ENCODE measurements at regions not wholly inside any gene's neighbourhood (a gene's known extent, or its start where the extent isn't known, plus 50 kb on each side); places are given as distances from the start of the nearest gene placed in this dataset.

DNA sequence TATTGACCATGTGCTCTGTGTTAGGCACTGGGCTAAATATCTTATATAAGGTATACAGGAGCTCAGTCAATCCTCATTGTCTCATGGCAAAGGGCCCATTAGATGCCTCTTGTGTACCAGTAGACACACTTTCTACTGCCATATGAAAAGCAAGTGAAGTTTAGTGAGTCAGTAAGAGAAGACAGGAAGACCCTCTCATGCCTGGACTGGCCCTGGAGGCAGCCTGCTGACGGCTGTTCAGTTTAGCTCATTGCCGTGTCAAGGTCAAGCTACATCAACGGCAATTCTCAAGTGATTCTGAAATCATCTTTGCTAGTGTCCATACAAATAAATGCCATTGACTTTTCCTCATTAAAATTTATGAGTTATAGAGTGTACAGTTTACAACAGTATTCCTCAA lies 237.9 kb downstream of the IRX1 start:
- TF ChIP-seq, protein P1, sequence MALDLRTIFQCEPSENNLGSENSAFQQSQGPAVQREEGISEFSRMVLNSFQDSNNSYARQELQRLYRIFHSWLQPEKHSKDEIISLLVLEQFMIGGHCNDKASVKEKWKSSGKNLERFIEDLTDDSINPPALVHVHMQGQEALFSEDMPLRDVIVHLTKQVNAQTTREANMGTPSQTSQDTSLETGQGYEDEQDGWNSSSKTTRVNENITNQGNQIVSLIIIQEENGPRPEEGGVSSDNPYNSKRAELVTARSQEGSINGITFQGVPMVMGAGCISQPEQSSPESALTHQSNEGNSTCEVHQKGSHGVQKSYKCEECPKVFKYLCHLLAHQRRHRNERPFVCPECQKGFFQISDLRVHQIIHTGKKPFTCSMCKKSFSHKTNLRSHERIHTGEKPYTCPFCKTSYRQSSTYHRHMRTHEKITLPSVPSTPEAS (tag by site-specific recombination; IDR thresholded peaks at IDR 0.05): no peak
- TF ChIP-seq ZNF239 (tag by site-specific recombination; IDR thresholded peaks at IDR 0.05) (no peak), ZNF184 (tag by site-specific recombination; IDR thresholded peaks at IDR 0.05) (no peak), ZNF302 (tag by site-specific recombination; IDR thresholded peaks at IDR 0.05; ENCODE audit: low read depth) (no peak), ZNF157 (tag by site-specific recombination; IDR thresholded peaks at IDR 0.05) (no peak), ZNF670 (tag by site-specific recombination; IDR thresholded peaks at IDR 0.05; ENCODE audit: low read depth) (no peak), ZNF324 (tag by site-specific recombination; IDR thresholded peaks at IDR 0.05) (no peak), OVOL3 (tag by site-specific recombination; IDR thresholded peaks at IDR 0.05) (no peak), ZNF785 (tag by site-specific recombination; IDR thresholded peaks at IDR 0.05) (no peak), ZBTB1 (tag by site-specific recombination; IDR thresholded peaks at IDR 0.05) (no peak), ZNF114 (tag by site-specific recombination; IDR thresholded peaks at IDR 0.05) (no peak), ZNF140 (tag by site-specific recombination; IDR thresholded peaks at IDR 0.05) (no peak), GLIS1 (tag by site-specific recombination; IDR thresholded peaks at IDR 0.05) (no peak), ZNF701 (tag by site-specific recombination; IDR thresholded peaks at IDR 0.05) (no peak), ZNF138 (tag by site-specific recombination; IDR thresholded peaks at IDR 0.05; ENCODE audit: borderline replicate concordance) (no peak), ZNF664 (tag by site-specific recombination; IDR thresholded peaks at IDR 0.05) (no peak)
- TF ChIP-seq, protein P2, sequence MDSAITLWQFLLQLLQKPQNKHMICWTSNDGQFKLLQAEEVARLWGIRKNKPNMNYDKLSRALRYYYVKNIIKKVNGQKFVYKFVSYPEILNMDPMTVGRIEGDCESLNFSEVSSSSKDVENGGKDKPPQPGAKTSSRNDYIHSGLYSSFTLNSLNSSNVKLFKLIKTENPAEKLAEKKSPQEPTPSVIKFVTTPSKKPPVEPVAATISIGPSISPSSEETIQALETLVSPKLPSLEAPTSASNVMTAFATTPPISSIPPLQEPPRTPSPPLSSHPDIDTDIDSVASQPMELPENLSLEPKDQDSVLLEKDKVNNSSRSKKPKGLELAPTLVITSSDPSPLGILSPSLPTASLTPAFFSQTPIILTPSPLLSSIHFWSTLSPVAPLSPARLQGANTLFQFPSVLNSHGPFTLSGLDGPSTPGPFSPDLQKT (IDR thresholded peaks at IDR 0.05; ENCODE audit: borderline replicate concordance, low read depth, low read length): no peak
- TF ChIP-seq, protein P3, sequence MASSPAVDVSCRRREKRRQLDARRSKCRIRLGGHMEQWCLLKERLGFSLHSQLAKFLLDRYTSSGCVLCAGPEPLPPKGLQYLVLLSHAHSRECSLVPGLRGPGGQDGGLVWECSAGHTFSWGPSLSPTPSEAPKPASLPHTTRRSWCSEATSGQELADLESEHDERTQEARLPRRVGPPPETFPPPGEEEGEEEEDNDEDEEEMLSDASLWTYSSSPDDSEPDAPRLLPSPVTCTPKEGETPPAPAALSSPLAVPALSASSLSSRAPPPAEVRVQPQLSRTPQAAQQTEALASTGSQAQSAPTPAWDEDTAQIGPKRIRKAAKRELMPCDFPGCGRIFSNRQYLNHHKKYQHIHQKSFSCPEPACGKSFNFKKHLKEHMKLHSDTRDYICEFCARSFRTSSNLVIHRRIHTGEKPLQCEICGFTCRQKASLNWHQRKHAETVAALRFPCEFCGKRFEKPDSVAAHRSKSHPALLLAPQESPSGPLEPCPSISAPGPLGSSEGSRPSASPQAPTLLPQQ (tag by site-specific recombination; IDR thresholded peaks at IDR 0.05): no peak
- TF ChIP-seq, protein P4, sequence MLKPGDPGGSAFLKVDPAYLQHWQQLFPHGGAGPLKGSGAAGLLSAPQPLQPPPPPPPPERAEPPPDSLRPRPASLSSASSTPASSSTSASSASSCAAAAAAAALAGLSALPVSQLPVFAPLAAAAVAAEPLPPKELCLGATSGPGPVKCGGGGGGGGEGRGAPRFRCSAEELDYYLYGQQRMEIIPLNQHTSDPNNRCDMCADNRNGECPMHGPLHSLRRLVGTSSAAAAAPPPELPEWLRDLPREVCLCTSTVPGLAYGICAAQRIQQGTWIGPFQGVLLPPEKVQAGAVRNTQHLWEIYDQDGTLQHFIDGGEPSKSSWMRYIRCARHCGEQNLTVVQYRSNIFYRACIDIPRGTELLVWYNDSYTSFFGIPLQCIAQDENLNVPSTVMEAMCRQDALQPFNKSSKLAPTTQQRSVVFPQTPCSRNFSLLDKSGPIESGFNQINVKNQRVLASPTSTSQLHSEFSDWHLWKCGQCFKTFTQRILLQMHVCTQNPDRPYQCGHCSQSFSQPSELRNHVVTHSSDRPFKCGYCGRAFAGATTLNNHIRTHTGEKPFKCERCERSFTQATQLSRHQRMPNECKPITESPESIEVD (tag by site-specific recombination; IDR thresholded peaks at IDR 0.05): no peak
- no peak overlapping the region for H3K4me3 ChIP-seq (ENCODE audit: low read depth, low read length)
- no peaks in the 10 kb centered on the region for H3K4me1 ChIP-seq (ENCODE audit: control insufficient read depth, insufficient read depth, low read length)
- H3K27ac ChIP-seq (ENCODE audit: extremely low read depth, low read depth, low read length): no peak overlapping the region
- POLR2A ChIA-PET: no interaction called here
- no peaks in the 10 kb centered on the region for H3K9me3 ChIP-seq (ENCODE audit: control insufficient read depth, insufficient read depth, low read depth, low read length)
- CTCF ChIA-PET: no interaction called here
- H3K36me3 ChIP-seq (ENCODE audit: control insufficient read depth in 2 of 2, insufficient read depth in 1 of 2, low read length in 2 of 2): no peaks in the 10 kb centered on the region

DNA sequence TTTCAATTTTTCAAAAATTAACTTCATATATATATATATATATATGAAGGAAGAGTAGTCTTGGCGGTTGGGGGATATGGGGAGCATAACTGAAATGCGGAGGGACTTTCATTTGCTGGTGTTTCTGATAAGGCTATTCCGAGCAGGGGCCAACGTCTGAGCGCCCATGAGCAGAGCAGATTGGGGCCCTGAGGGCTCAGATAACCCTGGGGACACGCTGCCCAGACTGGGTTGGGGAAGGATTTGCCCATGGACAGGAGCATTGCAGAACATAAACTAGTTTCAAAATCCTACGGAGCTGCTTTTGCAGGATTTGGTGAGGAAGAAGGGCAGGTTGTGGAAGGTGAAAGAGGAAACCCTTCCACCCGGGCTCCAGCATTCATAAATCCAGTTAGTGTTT lies 240.2 kb downstream of the IRX1 start:
- H3K4me3 ChIP-seq (ENCODE audit: low read depth, low read length): no peak overlapping the region
- H3K4me1 ChIP-seq (ENCODE audit: control insufficient read depth, insufficient read depth, low read length): no peaks in the 10 kb centered on the region
- H3K9me3 ChIP-seq (ENCODE audit: control insufficient read depth, insufficient read depth, low read depth, low read length): no peaks in the 10 kb centered on the region
- POLR2A ChIA-PET: no interaction called here
- H3K27ac ChIP-seq (ENCODE audit: extremely low read depth, low read depth, low read length): no peak overlapping the region
- H3K36me3 ChIP-seq (ENCODE audit: control insufficient read depth in 2 of 2, insufficient read depth in 1 of 2, low read length in 2 of 2): no peaks in the 10 kb centered on the region
- CTCF ChIA-PET: interaction anchor here (0.7 kb wide), 1 partner anchor 32 kb away, joined by 3 read pairs; no protein-coding TSS in a partner anchor
- TF ChIP-seq IKZF3 (tag by site-specific recombination; IDR thresholded peaks at IDR 0.05) (no peak), ZNF221 (tag by site-specific recombination; IDR thresholded peaks at IDR 0.05; ENCODE audit: borderline replicate concordance) (no peak), REPIN1 (tag by site-specific recombination; IDR thresholded peaks at IDR 0.05; ENCODE audit: low read depth) (no peak), ZNF510 (tag by site-specific recombination; IDR thresholded peaks at IDR 0.05; ENCODE audit: insufficient replicate concordance) (no peak)
- TF ChIP-seq, protein P5, sequence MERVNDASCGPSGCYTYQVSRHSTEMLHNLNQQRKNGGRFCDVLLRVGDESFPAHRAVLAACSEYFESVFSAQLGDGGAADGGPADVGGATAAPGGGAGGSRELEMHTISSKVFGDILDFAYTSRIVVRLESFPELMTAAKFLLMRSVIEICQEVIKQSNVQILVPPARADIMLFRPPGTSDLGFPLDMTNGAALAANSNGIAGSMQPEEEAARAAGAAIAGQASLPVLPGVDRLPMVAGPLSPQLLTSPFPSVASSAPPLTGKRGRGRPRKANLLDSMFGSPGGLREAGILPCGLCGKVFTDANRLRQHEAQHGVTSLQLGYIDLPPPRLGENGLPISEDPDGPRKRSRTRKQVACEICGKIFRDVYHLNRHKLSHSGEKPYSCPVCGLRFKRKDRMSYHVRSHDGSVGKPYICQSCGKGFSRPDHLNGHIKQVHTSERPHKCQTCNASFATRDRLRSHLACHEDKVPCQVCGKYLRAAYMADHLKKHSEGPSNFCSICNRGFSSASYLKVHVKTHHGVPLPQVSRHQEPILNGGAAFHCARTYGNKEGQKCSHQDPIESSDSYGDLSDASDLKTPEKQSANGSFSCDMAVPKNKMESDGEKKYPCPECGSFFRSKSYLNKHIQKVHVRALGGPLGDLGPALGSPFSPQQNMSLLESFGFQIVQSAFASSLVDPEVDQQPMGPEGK (tag by site-specific recombination; IDR thresholded peaks at IDR 0.05): no peak
